ENCODE measurements at regions not wholly inside any gene's neighbourhood (a gene's known extent, or its start where the extent isn't known, plus 50 kb on each side); places are given as distances from the start of the nearest gene placed in this dataset.

- DNase-seq: no peak
- TF ChIP-seq CTCF (IDR thresholded peaks at IDR 0.05): no peak
- Mint-ChIP-seq H3K27me3 (ENCODE audit: insufficient read depth) (no peaks in the 10 kb centered on the region), H3K36me3 (ENCODE audit: low read depth) (peaks cover 32% of the 10 kb centered on the region), H3K9me3 (peaks cover 33% of the 10 kb centered on the region), H3K27ac (no peak overlapping the region), H3K4me3 (no peak overlapping the region), H3K4me1 (ENCODE audit: low read depth) (peaks cover 28% of the 10 kb centered on the region)
Measured at GRCh38 chr10:31625566-31625965, 303.1 kb downstream of the ARHGAP12 start.

DNA sequence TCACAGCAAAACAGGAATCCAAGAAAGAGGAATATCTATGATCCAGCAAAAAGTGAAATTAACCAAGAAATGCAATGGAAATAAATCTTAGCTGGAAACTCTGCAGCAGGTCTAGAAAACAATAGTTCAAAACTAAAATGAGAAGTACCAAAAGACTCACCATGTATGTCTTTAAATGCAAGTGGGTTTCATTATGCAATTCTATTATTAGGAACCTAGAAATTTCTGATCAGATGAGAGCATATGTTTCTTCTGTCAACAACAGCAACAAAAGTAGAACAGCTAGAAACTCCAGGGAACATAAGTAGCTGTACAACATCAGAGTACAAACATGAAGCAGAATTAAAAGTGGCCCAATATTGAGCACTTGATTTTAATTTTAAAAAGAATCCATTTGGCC, 304.0 kb downstream of the ARHGAP12 start:
- DNase-seq: no peak
- no peak for TF ChIP-seq CTCF (IDR thresholded peaks at IDR 0.05)
- H3K36me3 Mint-ChIP-seq (ENCODE audit: low read depth): peaks cover 32% of the 10 kb centered on the region
- H3K9me3 Mint-ChIP-seq: peaks cover 33% of the 10 kb centered on the region
- peaks cover 38% of the 10 kb centered on the region for H3K4me1 Mint-ChIP-seq (ENCODE audit: low read depth)
- no peak overlapping the region for H3K27ac Mint-ChIP-seq
- H3K27me3 Mint-ChIP-seq (ENCODE audit: insufficient read depth): no peaks in the 10 kb centered on the region
- H3K4me3 Mint-ChIP-seq: no peak overlapping the region

- no peaks in the 10 kb centered on the region for H3K27me3 Mint-ChIP-seq (ENCODE audit: insufficient read depth)
- peaks cover 32% of the 10 kb centered on the region for H3K36me3 Mint-ChIP-seq (ENCODE audit: low read depth)
- no peak for TF ChIP-seq CTCF (IDR thresholded peaks at IDR 0.05)
- H3K4me1 Mint-ChIP-seq (ENCODE audit: low read depth): peaks cover 44% of the 10 kb centered on the region
- H3K27ac Mint-ChIP-seq: no peak overlapping the region
- DNase-seq: no peak
- H3K9me3 Mint-ChIP-seq: peaks cover 33% of the 10 kb centered on the region
- H3K4me3 Mint-ChIP-seq: no peak overlapping the region
Measured at GRCh38 chr10:31623947-31624346, 304.7 kb downstream of the ARHGAP12 start.

DNA sequence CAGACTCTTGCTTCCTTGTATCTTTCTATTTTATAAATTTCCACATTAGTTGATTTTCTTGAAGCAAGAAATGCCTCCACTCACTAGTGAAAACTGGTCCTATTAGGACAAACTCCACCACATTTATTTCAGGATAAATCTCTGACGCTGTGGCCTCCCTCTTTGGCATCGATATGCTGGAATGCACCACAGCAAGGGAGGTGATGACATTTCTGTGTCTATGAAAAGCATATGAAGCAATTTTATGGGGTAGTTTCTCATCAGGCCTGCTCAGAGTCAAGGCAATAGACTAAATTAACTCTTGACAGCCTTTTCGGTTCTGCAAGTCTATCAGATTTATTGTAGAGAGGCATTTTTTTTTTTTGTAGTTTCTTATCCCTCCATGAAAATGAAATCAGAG, 304.4 kb downstream of the ZEB1 start:
- Mint-ChIP-seq H3K27ac (peak overlapping the region; percentile 54; the same call in 1 of the 2 replicates), H3K4me1 (ENCODE audit: low read depth) (peaks cover 46% of the 10 kb centered on the region), H3K36me3 (ENCODE audit: low read depth) (peaks cover 32% of the 10 kb centered on the region), H3K27me3 (ENCODE audit: insufficient read depth) (no peaks in the 10 kb centered on the region), H3K9me3 (peaks cover 33% of the 10 kb centered on the region), H3K4me3 (peak overlapping the region; percentile 14; the same call in 1 of the 2 replicates)
- no peak for TF ChIP-seq CTCF (IDR thresholded peaks at IDR 0.05)
- DNase-seq: peak; percentile 58

DNA sequence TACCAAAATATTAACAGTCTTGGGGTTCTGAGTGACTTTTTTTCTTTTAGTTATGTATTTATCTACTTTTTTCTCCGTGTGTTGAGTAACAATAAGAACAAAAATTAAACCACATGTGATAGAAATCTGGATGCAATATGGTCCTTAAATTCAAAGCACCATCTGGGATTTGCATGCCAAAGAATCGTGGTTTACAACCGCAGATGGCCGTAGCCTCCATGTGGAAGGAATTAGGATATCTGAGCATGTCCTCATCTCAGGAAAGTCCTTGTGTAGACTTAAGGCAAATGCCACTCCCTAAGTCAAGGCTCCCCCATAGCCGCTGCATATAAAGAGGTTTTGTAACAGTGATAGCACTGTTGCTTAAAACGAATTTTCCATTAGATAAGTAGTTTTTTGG, 304.0 kb downstream of the ZEB1 start:
- DNase-seq: peak; percentile 69
- Mint-ChIP-seq H3K4me1 (ENCODE audit: low read depth) (peaks cover 46% of the 10 kb centered on the region), H3K9me3 (peaks cover 33% of the 10 kb centered on the region), H3K27ac (peak overlapping the region; percentile 54; the same call in 1 of the 2 replicates), H3K36me3 (ENCODE audit: low read depth) (peaks cover 32% of the 10 kb centered on the region), H3K27me3 (ENCODE audit: insufficient read depth) (no peaks in the 10 kb centered on the region), H3K4me3 (peak overlapping the region; percentile 14; the same call in 1 of the 2 replicates)
- peak; percentile 67 for TF ChIP-seq CTCF (IDR thresholded peaks at IDR 0.05)

DNA sequence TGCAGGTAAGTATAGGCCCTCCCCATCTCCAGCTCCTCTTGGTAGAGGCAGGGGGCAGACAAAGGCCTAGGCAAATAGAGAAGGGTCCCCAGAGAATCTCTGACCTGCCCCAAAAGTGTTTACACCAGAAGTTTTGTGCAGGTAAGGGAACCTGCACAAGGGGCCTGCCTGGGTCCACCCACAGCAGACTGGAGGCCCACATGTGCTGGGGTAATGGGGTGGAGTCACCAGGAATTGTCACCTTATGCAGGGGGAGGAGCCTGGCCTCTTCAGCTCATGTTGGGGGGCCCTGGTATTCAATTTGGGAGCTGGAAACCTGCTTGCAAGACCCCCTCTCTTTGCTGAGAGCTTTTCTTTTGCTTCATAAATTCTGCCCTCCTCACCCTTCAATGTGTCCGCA, 302.7 kb downstream of the ZEB1 start:
- Mint-ChIP-seq H3K4me1 (ENCODE audit: low read depth) (peaks cover 46% of the 10 kb centered on the region), H3K27me3 (ENCODE audit: insufficient read depth) (no peaks in the 10 kb centered on the region), H3K9me3 (peaks cover 33% of the 10 kb centered on the region), H3K36me3 (ENCODE audit: low read depth) (peaks cover 32% of the 10 kb centered on the region), H3K27ac (no peak overlapping the region), H3K4me3 (no peak overlapping the region)
- no peak for TF ChIP-seq CTCF (IDR thresholded peaks at IDR 0.05)
- DNase-seq: no peak
